Upper lobe of right lung (tissue), 1 donor: ENCODE measurements at regions not wholly inside any gene's neighbourhood (a gene's known extent, or its start where the extent isn't known, plus 50 kb on each side); places are given as distances from the start of the nearest gene placed in this dataset.

ENCODE experiments used
- ATAC-seq: fragments of 200-7000 bp; cut with Tn5 transposase; one replicate; pipeline ENCODE4 v1.9.1; 2020; ENCODE audit warnings: mild to moderate bottlenecking, moderate library complexity
- DNase-seq: peaks from one replicate; pipeline ENCODE4 v3.0.0-alpha.2; 2020
- H3K27ac ChIP-seq: fragments of 200-600 bp; one replicate; pipeline ENCODE4 v1.8.0; 2022
- H3K27me3 ChIP-seq: fragments of 200-600 bp; one replicate; pipeline ENCODE4 v1.8.0; 2022; ENCODE audit warnings: mild to moderate bottlenecking
- H3K36me3 ChIP-seq: fragments of 200-600 bp; one replicate; pipeline ENCODE4 v1.8.0; 2022
- H3K4me1 ChIP-seq: fragments of 200-600 bp; one replicate; pipeline ENCODE4 v1.8.0; 2022
- H3K4me3 ChIP-seq: fragments of 200-600 bp; one replicate; pipeline ENCODE4 v1.8.0; 2022; ENCODE audit warnings: mild to moderate bottlenecking
- H3K9me3 ChIP-seq: fragments of 200-600 bp; one replicate; pipeline ENCODE4 v1.8.0; 2022
- CTCF ChIP-seq: fragments of 200-600 bp; IDR thresholded peaks from one replicate; pipeline ENCODE4 v1.8.0; 2022; ENCODE audit warnings: antibody characterized with exemption
- intact Hi-C: fragments of 100-400 bp; cut with DNase I; formaldehyde crosslinking; loops from one replicate; pipeline ENCODE4 v1.11.0; 2022
- donor health status: DM: no; HTN: yes; CAD: no; lungs with severe emphysema.

- intact Hi-C loops: no loop called here
Observed at GRCh38 chr15:81758818-81759284, 287.0 kb downstream of the MEX3B start.

DNA sequence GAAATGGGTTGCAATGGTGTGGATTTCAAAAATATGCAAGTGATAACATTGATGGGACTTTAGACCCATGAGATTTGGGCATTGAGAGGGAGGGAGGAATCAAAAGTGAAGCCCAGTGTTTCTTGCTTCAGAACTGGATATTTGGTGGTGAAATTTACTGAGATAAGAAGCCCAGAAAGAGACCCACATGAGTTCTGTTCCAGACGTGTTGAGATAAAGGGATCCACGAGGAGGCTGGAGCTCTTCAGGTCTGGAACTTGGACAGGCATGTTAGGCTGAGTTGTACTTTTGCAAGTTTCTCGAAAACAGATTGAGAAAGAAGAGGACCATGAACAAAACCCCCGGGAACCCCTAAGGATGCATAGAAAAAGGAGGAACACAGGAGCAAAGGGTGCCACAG lies 290.2 kb downstream of the MEX3B start:
- Histone ChIP-seq H3K9me3 (no peaks in the 10 kb centered on the region), H3K36me3 (no peaks in the 10 kb centered on the region), H3K4me1 (no peaks in the 10 kb centered on the region), H3K27ac (no peak overlapping the region), H3K4me3 (no peak overlapping the region), H3K27me3 (peaks cover 3% of the 10 kb centered on the region)
- intact Hi-C loops: no loop called here
- ATAC-seq: no peak
- TF ChIP-seq CTCF: no peak
- no peak for DNase-seq

More at GRCh38 chr15:81758818-81759284, 287.0 kb downstream of the MEX3B start:
- Histone ChIP-seq H3K4me1 (no peaks in the 10 kb centered on the region), H3K9me3 (no peaks in the 10 kb centered on the region), H3K27me3 (peaks cover 3% of the 10 kb centered on the region), H3K27ac (no peak overlapping the region), H3K4me3 (no peak overlapping the region), H3K36me3 (no peaks in the 10 kb centered on the region)
- TF ChIP-seq CTCF: no peak
- no peak for DNase-seq
- ATAC-seq: no peak

- Histone ChIP-seq H3K4me1 (no peaks in the 10 kb centered on the region), H3K9me3 (no peaks in the 10 kb centered on the region), H3K4me3 (no peak overlapping the region), H3K36me3 (no peaks in the 10 kb centered on the region), H3K27me3 (peaks cover 8% of the 10 kb centered on the region), H3K27ac (no peak overlapping the region)
- TF ChIP-seq CTCF: no peak
- intact Hi-C loops: no loop called here
- ATAC-seq (no peak), DNase-seq (no peak)
Observed at GRCh38 chr15:81754078-81754477, 291.7 kb downstream of the MEX3B start.

DNA sequence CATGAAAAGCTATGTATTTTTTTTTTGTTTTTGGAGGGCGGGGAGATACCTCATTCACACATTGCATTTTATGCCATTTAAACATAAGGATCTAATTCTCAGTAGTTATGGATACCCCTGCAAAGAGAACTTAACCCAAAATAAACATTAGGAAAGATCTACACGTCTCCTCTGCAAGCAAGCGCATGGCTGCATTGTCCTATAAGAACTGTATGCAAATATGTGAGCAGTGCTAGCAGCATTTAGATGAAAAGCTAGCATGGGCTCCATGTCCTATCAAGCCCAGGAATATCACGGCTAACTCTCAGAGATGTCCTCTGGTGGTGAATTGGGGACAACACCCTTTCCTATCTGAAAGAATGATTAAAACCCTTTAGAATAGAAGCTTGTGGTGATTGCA lies 292.8 kb downstream of the MEX3B start:
- intact Hi-C loops: no loop called here
- DNase-seq: no peak
- Histone ChIP-seq H3K27me3 (peaks cover 6% of the 10 kb centered on the region), H3K36me3 (no peaks in the 10 kb centered on the region), H3K9me3 (no peaks in the 10 kb centered on the region), H3K4me3 (no peak overlapping the region), H3K27ac (no peak overlapping the region), H3K4me1 (no peaks in the 10 kb centered on the region)
- TF ChIP-seq CTCF: no peak
- no peak for ATAC-seq

DNA sequence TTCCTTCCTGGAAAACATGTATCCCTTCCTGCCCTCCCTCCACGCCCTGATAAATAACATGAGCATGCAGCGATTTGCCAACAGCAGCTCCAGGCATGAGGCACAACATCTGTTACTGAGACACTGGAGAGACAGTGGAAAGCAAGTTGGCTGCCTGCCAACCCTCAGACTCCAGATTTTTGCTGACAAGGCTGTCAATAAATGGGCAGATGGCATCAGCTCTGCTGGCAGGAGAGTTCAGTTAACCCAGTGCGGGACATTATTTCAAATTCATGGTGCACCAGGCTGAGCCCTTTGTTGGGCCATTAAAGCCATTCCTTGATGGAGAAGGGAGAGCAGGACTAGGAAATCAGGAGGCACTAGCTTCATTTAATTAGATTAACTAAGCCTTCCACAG lies 293.3 kb downstream of the MEX3B start:
- H3K27me3 ChIP-seq: peaks cover 5% of the 10 kb centered on the region
- no peaks in the 10 kb centered on the region for H3K36me3 ChIP-seq
- TF ChIP-seq CTCF: no peak
- H3K27ac ChIP-seq: no peak overlapping the region
- ATAC-seq (no peak), DNase-seq (no peak)
- H3K9me3 ChIP-seq: no peaks in the 10 kb centered on the region
- no peaks in the 10 kb centered on the region for H3K4me1 ChIP-seq
- H3K4me3 ChIP-seq: no peak overlapping the region
- intact Hi-C loops: no loop called here

DNA sequence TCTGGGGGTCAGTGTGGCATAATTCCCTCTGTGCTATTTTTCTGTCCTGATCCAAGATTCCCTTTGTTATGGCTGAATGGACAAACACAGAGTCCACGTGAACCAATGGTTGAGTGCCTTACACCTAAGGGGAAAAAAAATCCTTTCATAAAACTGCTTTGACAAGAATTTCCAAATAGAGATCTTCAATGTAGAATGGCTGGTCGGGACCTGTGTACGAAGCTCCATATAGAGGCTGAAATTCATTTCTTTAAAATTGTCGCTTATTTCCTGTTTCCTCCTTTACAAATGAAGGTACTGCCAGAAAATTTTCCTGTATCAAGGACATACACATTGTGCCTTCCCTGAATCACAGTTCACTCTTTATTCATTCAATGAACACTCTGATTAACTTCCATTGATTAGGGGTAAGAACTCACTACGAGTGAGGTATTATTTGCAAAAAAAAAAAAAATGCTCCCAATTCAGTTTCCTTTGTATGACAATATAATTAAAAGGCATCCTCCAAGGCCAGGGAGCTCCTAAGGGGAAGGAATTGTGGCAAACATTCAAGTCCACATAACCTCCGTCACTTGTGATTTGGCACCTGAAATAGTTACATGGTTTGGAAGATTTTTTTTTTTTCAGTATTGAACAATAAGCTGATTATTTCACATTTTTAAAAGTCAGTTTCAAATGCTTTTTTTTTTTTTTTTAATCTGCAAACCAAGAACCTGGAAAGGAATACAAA lies 293.8 kb downstream of the MEX3B start:
- Histone ChIP-seq H3K36me3 (no peaks in the 10 kb centered on the region), H3K4me3 (no peak overlapping the region), H3K9me3 (no peaks in the 10 kb centered on the region), H3K27me3 (peaks cover 5% of the 10 kb centered on the region), H3K4me1 (no peaks in the 10 kb centered on the region), H3K27ac (no peak overlapping the region)
- no peak for TF ChIP-seq CTCF
- ATAC-seq (no peak), DNase-seq (no peak)
- intact Hi-C loops: no loop called here
